ENCODE measurements at regions not wholly inside any gene's neighbourhood (a gene's known extent, or its start where the extent isn't known, plus 50 kb on each side); places are given as distances from the start of the nearest gene placed in this dataset.

GRCh38 chr18:37955201-37955600, 389.6 kb upstream of the CELF4 start:
- no TSS peak for BruUV-seq (replicated peaks)
- intact Hi-C loops (cut with micrococcal nuclease; ENCODE audit: unreplicated experiment) = no loop called here
- no peak overlapping the region for H3K27ac Mint-ChIP-seq (ENCODE audit: unreplicated experiment)
- DNase-seq = no peak
- no peaks in the 10 kb centered on the region for H3K4me1 Mint-ChIP-seq (ENCODE audit: low read depth, unreplicated experiment)
- H3K27me3 Mint-ChIP-seq (ENCODE audit: insufficient read depth, unreplicated experiment) = peaks cover 3% of the 10 kb centered on the region
- H3K27me3 ChIP-seq (replicated peaks; ENCODE audit: control insufficient read depth, insufficient read depth, low read length) = no peaks in the 10 kb centered on the region
- POLR2A ChIA-PET = no interaction called here
- no peaks in the 10 kb centered on the region for H3K4me1 ChIP-seq
- no peak overlapping the region for H3K4me3 ChIP-seq (ENCODE audit: low read depth, low read length)
- no peaks in the 10 kb centered on the region for H3K36me3 Mint-ChIP-seq (ENCODE audit: insufficient read depth, unreplicated experiment)
- no peaks in the 10 kb centered on the region for H3K9me3 ChIP-seq
- no peak overlapping the region for H3K4me3 Mint-ChIP-seq (ENCODE audit: unreplicated experiment)
- CTCF ChIA-PET = no interaction called here
- H3K36me3 ChIP-seq (ENCODE audit: control insufficient read depth, insufficient read depth, low read length) = no peaks in the 10 kb centered on the region
- H3K9me3 Mint-ChIP-seq (ENCODE audit: unreplicated experiment) = no peaks in the 10 kb centered on the region
- TF ChIP-seq CTCF (IDR thresholded peaks at IDR 0.05; ENCODE audit: insufficient read depth in 1 of 2, low read depth in 1 of 2, low read length in 1 of 2, severe bottlenecking in 1 of 2, unreplicated experiment in 1 of 2) = no peak

- Histone ChIP-seq H3K9me3 (no peaks in the 10 kb centered on the region), H3K36me3 (ENCODE audit: control insufficient read depth, insufficient read depth, low read length) (no peaks in the 10 kb centered on the region), H3K4me1 (no peaks in the 10 kb centered on the region), H3K4me3 (ENCODE audit: low read depth, low read length) (no peak overlapping the region), H3K27me3 (replicated peaks; ENCODE audit: control insufficient read depth, insufficient read depth, low read length) (no peaks in the 10 kb centered on the region)
- Mint-ChIP-seq H3K9me3 (ENCODE audit: unreplicated experiment) (no peaks in the 10 kb centered on the region), H3K4me1 (ENCODE audit: low read depth, unreplicated experiment) (no peaks in the 10 kb centered on the region), H3K27me3 (ENCODE audit: insufficient read depth, unreplicated experiment) (peaks cover 7% of the 10 kb centered on the region), H3K27ac (ENCODE audit: unreplicated experiment) (no peak overlapping the region), H3K36me3 (ENCODE audit: insufficient read depth, unreplicated experiment) (no peaks in the 10 kb centered on the region), H3K4me3 (ENCODE audit: unreplicated experiment) (no peak overlapping the region)
- DNase-seq = no peak
- POLR2A ChIA-PET = no interaction called here
- CTCF ChIA-PET = no interaction called here
- no TSS peak for BruUV-seq (replicated peaks)
- intact Hi-C loops (cut with micrococcal nuclease; ENCODE audit: unreplicated experiment) = no loop called here
- TF ChIP-seq CTCF (IDR thresholded peaks at IDR 0.05; ENCODE audit: insufficient read depth in 1 of 2, low read depth in 1 of 2, low read length in 1 of 2, severe bottlenecking in 1 of 2, unreplicated experiment in 1 of 2) = no peak
Measured at GRCh38 chr18:37953876-37954275, 388.3 kb upstream of the CELF4 start.

- ChIA-PET POLR2A (no interaction called here), CTCF (no interaction called here)
- no peak for DNase-seq
- intact Hi-C loops (cut with micrococcal nuclease; ENCODE audit: unreplicated experiment) = no loop called here
- Histone ChIP-seq H3K9me3 (no peaks in the 10 kb centered on the region), H3K4me3 (ENCODE audit: low read depth, low read length) (no peak overlapping the region), H3K36me3 (ENCODE audit: control insufficient read depth, insufficient read depth, low read length) (no peaks in the 10 kb centered on the region), H3K27me3 (replicated peaks; ENCODE audit: control insufficient read depth, insufficient read depth, low read length) (no peaks in the 10 kb centered on the region), H3K4me1 (no peaks in the 10 kb centered on the region)
- no TSS peak for BruUV-seq (replicated peaks)
- no peak for TF ChIP-seq CTCF (IDR thresholded peaks at IDR 0.05; ENCODE audit: insufficient read depth in 1 of 2, low read depth in 1 of 2, low read length in 1 of 2, severe bottlenecking in 1 of 2, unreplicated experiment in 1 of 2)
- H3K9me3 Mint-ChIP-seq (ENCODE audit: unreplicated experiment) = no peaks in the 10 kb centered on the region
- H3K27me3 Mint-ChIP-seq (ENCODE audit: insufficient read depth, unreplicated experiment) = peaks cover 5% of the 10 kb centered on the region
- no peak overlapping the region for H3K4me3 Mint-ChIP-seq (ENCODE audit: unreplicated experiment)
- H3K4me1 Mint-ChIP-seq (ENCODE audit: low read depth, unreplicated experiment) = no peaks in the 10 kb centered on the region
- H3K27ac Mint-ChIP-seq (ENCODE audit: unreplicated experiment) = no peak overlapping the region
- no peaks in the 10 kb centered on the region for H3K36me3 Mint-ChIP-seq (ENCODE audit: insufficient read depth, unreplicated experiment)
Measured at GRCh38 chr18:37948471-37948870, 382.9 kb upstream of the CELF4 start.

Data from Caco-2 (cell line).